ENCODE measurements at regions not wholly inside any gene's neighbourhood (a gene's known extent, or its start where the extent isn't known, plus 50 kb on each side); places are given as distances from the start of the nearest gene placed in this dataset.

- TF ChIP-seq ZNF589 (CRISPR knock-in tag; IDR thresholded peaks at IDR 0.05; ENCODE audit: low read depth), result no peak
- no peak for TF ChIP-seq RAD21 (CRISPR knock-in tag; conservative IDR thresholded peaks at IDR 0.05 in 1 of 2, IDR thresholded peaks at IDR 0.05 in 1 of 2)
- no peak for TF ChIP-seq NFIC (IDR thresholded peaks at IDR 0.05)
- no peak for TF ChIP-seq CSDE1 (IDR thresholded peaks at IDR 0.05)
- TF ChIP-seq EP300 (IDR thresholded peaks at IDR 0.05; ENCODE audit: low read length), result no peak
- no peak for TF ChIP-seq ELF4 (CRISPR knock-in tag; IDR thresholded peaks at IDR 0.05)
Measured at GRCh38 chr11:113591117-113591516, 115.0 kb downstream of the TMPRSS5 start.

Data from K562 (cell line).